Neural progenitor cell (in vitro differentiated cells): ENCODE measurements at regions not wholly inside any gene's neighbourhood (a gene's known extent, or its start where the extent isn't known, plus 50 kb on each side); places are given as distances from the start of the nearest gene placed in this dataset.

Experiments used
- DNase-seq: peaks from one replicate; pipeline ENCODE4 v3.0.0-alpha.2; 2016; ENCODE audit warnings: low spot score
- H2AFZ ChIP-seq: fragments of 200-600 bp; sonication (generic); replicated peaks from 2 replicates; pipeline ENCODE4 v1.6.1; 2016; ENCODE audit warnings: antibody characterized with exemption
- H3F3A ChIP-seq: fragments of 200-600 bp; sonication (generic); 2 replicates; pipeline ENCODE4 v1.6.1; 2016; ENCODE audit warnings: antibody characterized with exemption, low read depth
- H3K27ac ChIP-seq: fragments of 200-600 bp; sonication (generic); 2 replicates; pipeline ENCODE4 v1.5.1; 2016; ENCODE audit warnings: mild to moderate bottlenecking
- H3K27me3 ChIP-seq: fragments of 200-600 bp; sonication (generic); 2 replicates; pipeline ENCODE4 v1.6.1; 2016; ENCODE audit warnings: mild to moderate bottlenecking, moderate library complexity
- H3K36me3 ChIP-seq: fragments of 200-600 bp; sonication (generic); 2 replicates; pipeline ENCODE4 v1.5.1; 2016
- H3K4me1 ChIP-seq: fragments of 200-600 bp; sonication (generic); 2 replicates; pipeline ENCODE4 v1.6.1; 2016; ENCODE audit warnings: mixed run types
- H3K4me2 ChIP-seq: fragments of 200-600 bp; sonication (generic); 2 replicates; pipeline ENCODE4 v1.6.1; 2016
- H3K4me3 ChIP-seq: fragments of 200-600 bp; sonication (generic); 2 replicates; pipeline ENCODE4 v1.5.1; 2016
- H3K79me2 ChIP-seq: fragments of 200-600 bp; sonication (generic); 2 replicates; pipeline ENCODE4 v1.6.1; 2016; ENCODE audit warnings: low read depth
- H3K9ac ChIP-seq: fragments of 200-600 bp; sonication (generic); 2 replicates; pipeline ENCODE4 v1.6.1; 2016
- H3K9me3 ChIP-seq: fragments of 200-600 bp; sonication (generic); 2 replicates; pipeline ENCODE4 v1.5.1; 2016; ENCODE audit warnings: low read depth
- H4K20me1 ChIP-seq: fragments of 200-600 bp; sonication (generic); 2 replicates; pipeline ENCODE4 v1.6.1; 2016; ENCODE audit warnings: low read depth
- H3K27ac Mint-ChIP-seq: 3 replicates; pipeline ENCODE4 v1.8.0; 2021; ENCODE audit warnings: mixed read lengths
- H3K27me3 Mint-ChIP-seq: 2 replicates; pipeline ENCODE4 v1.8.0; 2022; ENCODE audit warnings: low read depth, mild to moderate bottlenecking, inconsistent platforms, moderate library complexity, mixed read lengths; ENCODE audit not compliant: insufficient read depth
- H3K36me3 Mint-ChIP-seq: 3 replicates; pipeline ENCODE4 v1.8.0; 2021; ENCODE audit warnings: mixed read lengths
- H3K4me1 Mint-ChIP-seq: 3 replicates; pipeline ENCODE4 v1.8.0; 2021; ENCODE audit warnings: mixed read lengths
- H3K4me3 Mint-ChIP-seq: 3 replicates; pipeline ENCODE4 v1.8.0; 2021; ENCODE audit warnings: mild to moderate bottlenecking, moderate library complexity, mixed read lengths
- H3K9me3 Mint-ChIP-seq: 3 replicates; pipeline ENCODE4 v1.8.0; 2020; ENCODE audit warnings: mixed read lengths
- EZH2 ChIP-seq: fragments of 200-600 bp; sonication (generic); IDR thresholded peaks from 2 replicates; pipeline ENCODE4 v1.6.1; 2017; ENCODE audit warnings: antibody characterized with exemption, mild to moderate bottlenecking, moderate library complexity
- EZH2phosphoT487 ChIP-seq: fragments of 200-600 bp; sonication (generic); IDR thresholded peaks from 2 replicates; pipeline ENCODE4 v1.6.1; 2017; ENCODE audit warnings: antibody characterized with exemption
- TF ChIP-seq, protein P1 (sequence below): fragments of 200-600 bp; sonication (generic); IDR thresholded peaks from 2 replicates; pipeline ENCODE4 v1.5.1; 2017; ENCODE audit warnings: antibody characterized with exemption, mild to moderate bottlenecking

DNA sequence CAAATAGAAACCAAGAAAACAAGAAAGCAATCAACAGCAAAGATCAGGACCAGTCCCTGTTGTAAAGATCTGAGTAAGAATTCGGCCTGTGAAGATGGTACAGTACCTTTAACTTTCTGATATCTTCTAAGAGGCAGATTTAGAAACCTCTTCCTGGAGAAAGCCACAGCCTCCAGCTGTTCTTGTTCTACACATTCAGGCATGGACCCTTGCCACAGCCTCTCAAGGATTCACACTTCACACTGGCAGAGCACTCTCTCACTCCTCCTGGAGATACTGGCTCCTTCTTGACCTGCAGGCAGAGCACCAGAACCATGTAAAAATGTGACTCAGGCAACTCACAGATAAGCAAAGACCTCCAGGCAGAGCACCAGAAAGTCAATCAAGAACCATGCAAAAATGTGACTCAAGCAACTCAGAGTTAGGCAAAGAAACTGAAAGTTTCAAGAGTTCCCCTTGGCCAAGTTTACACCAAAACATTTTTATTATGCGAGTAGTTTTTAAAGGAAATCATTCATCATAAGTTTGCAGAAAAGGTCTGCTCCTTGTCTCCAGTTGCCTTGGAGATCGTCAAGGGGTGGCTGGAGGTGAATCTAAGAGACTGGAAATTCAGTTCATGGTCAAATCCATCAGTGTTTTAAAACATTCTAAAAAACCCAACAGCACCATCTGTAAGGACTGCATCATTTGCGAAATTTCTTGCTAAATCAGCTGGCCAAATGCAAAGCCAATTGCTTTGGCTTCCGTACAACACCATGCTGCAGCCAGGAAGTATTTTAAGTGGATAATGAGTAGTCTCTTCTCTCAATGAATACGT is 119.3 kb upstream of the MDM1 start:
- no peak overlapping the region for H2AFZ ChIP-seq
- H3K27me3 Mint-ChIP-seq = peaks cover 5% of the 10 kb centered on the region

DNA sequence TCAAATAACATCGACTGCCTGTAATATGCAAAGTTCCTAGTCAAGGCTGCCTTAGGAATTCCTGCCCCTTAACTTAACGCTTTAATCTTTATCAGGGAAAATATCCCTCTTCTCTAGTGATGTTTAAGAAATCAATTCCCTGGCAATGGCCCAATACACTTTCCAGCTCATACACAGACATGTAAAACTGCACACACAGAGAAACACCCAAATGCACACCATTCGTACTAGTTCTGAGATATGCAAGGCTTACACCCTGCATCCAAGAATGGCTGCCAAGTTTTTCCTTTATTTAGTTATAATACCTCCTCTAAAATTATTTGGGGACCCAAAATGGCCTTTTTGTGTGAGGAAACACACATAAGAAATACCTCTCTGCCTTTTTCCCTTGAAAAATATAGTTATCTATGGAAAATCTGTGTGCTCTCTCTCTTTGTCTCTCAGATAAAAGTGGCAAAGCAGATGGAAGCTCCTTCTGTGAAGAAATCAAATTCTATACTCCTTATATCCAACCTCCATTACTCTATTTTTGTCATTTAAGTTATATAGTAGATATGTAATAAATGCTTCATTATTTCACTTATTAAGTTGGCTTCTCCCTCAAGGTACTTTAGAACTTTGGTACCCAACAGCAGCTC is 120.0 kb upstream of the MDM1 start:
- no peak overlapping the region for H3K9ac ChIP-seq
- no peaks in the 10 kb centered on the region for H3K36me3 ChIP-seq
- no peak overlapping the region for H3K27ac ChIP-seq
- Mint-ChIP-seq H3K27me3 (peaks cover 5% of the 10 kb centered on the region), H3K4me1 (peaks cover 31% of the 10 kb centered on the region), H3K4me3 (no peak overlapping the region), H3K27ac (no peak overlapping the region), H3K9me3 (peaks cover 8% of the 10 kb centered on the region), H3K36me3 (no peaks in the 10 kb centered on the region)
- no peak for DNase-seq
- H4K20me1 ChIP-seq = no peaks in the 10 kb centered on the region
- peaks cover 41% of the 10 kb centered on the region for H3K4me1 ChIP-seq
- H3K4me3 ChIP-seq = no peak overlapping the region
- H3F3A ChIP-seq = peaks cover 8% of the 10 kb centered on the region
- TF ChIP-seq, protein P1, sequence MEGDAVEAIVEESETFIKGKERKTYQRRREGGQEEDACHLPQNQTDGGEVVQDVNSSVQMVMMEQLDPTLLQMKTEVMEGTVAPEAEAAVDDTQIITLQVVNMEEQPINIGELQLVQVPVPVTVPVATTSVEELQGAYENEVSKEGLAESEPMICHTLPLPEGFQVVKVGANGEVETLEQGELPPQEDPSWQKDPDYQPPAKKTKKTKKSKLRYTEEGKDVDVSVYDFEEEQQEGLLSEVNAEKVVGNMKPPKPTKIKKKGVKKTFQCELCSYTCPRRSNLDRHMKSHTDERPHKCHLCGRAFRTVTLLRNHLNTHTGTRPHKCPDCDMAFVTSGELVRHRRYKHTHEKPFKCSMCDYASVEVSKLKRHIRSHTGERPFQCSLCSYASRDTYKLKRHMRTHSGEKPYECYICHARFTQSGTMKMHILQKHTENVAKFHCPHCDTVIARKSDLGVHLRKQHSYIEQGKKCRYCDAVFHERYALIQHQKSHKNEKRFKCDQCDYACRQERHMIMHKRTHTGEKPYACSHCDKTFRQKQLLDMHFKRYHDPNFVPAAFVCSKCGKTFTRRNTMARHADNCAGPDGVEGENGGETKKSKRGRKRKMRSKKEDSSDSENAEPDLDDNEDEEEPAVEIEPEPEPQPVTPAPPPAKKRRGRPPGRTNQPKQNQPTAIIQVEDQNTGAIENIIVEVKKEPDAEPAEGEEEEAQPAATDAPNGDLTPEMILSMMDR = no peak
- TF ChIP-seq EZH2phosphoT487 (no peak), EZH2 (no peak)
- H3K4me2 ChIP-seq = no peak overlapping the region
- H3K79me2 ChIP-seq = no peaks in the 10 kb centered on the region
- H3K9me3 ChIP-seq = no peaks in the 10 kb centered on the region
- no peaks in the 10 kb centered on the region for H3K27me3 ChIP-seq
- no peak overlapping the region for H2AFZ ChIP-seq

More for the DNA sequence above, 119.3 kb upstream of the MDM1 start:
- Histone ChIP-seq H3K4me2 (no peak overlapping the region), H3F3A (peaks cover 15% of the 10 kb centered on the region), H3K9me3 (no peaks in the 10 kb centered on the region), H3K4me1 (peaks cover 44% of the 10 kb centered on the region), H3K27ac (no peak overlapping the region), H3K27me3 (no peaks in the 10 kb centered on the region), H3K9ac (no peak overlapping the region), H4K20me1 (no peaks in the 10 kb centered on the region), H3K79me2 (no peaks in the 10 kb centered on the region), H3K36me3 (no peaks in the 10 kb centered on the region), H3K4me3 (no peak overlapping the region)
- Mint-ChIP-seq H3K9me3 (peaks cover 8% of the 10 kb centered on the region), H3K4me3 (no peak overlapping the region), H3K4me1 (peaks cover 36% of the 10 kb centered on the region), H3K27ac (no peak overlapping the region), H3K36me3 (no peaks in the 10 kb centered on the region)
- DNase-seq = no peak
- TF ChIP-seq EZH2phosphoT487 (no peak), EZH2 (no peak)
- TF ChIP-seq, protein P1 = no peak

DNA sequence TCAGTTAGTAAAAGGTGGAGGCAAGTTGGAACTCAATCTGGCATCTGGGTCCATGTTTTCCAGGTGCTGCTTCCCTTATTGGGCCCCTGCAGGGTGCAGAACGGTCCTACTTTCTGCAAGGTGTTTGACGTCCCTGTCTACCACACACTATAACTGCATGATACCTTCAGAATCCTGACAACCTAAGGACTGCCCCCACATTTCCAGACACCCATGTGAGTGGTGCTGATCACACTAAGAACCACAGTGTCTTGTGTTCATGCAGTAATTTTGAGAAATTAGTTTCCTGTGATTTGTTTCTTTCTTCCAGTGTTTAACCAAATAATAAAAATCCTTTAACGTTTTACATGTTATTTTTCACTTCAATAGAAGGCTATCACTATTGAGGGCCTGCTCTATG is 121.1 kb upstream of the MDM1 start:
- Mint-ChIP-seq H3K27ac (no peak overlapping the region), H3K4me3 (no peak overlapping the region), H3K36me3 (no peaks in the 10 kb centered on the region), H3K27me3 (peaks cover 5% of the 10 kb centered on the region), H3K4me1 (peaks cover 22% of the 10 kb centered on the region), H3K9me3 (peaks cover 11% of the 10 kb centered on the region)
- H3K4me1 ChIP-seq = peaks cover 32% of the 10 kb centered on the region
- H2AFZ ChIP-seq = no peak overlapping the region
- no peak for TF ChIP-seq EZH2
- TF ChIP-seq EZH2phosphoT487 = no peak
- H3F3A ChIP-seq = no peaks in the 10 kb centered on the region
- H3K36me3 ChIP-seq = no peaks in the 10 kb centered on the region
- no peak overlapping the region for H3K4me3 ChIP-seq
- H3K4me2 ChIP-seq = no peak overlapping the region
- no peaks in the 10 kb centered on the region for H4K20me1 ChIP-seq
- H3K79me2 ChIP-seq = no peaks in the 10 kb centered on the region
- H3K9ac ChIP-seq = no peak overlapping the region
- no peak overlapping the region for H3K27ac ChIP-seq
- no peak for DNase-seq
- no peaks in the 10 kb centered on the region for H3K9me3 ChIP-seq
- no peaks in the 10 kb centered on the region for H3K27me3 ChIP-seq

DNA sequence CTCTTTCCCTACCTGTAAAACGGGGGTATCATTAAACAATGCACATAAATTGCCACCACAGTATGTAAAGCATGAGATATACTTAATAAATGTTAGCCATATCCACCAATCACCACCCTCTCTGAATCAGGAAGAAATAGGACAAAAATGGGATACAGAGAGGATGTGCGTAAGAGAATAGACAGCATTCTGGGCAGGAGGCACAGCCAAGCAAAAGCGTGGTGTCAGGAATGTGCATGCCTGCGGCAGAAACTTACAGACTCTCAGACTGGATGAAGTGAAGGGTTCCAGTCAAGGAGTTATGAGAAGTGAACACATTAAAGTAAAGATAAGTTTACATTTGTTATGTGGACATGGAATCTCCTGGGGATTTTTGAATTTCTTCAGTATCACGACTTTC is 121.7 kb upstream of the MDM1 start:
- H3K27ac ChIP-seq = no peak overlapping the region
- H3K4me3 ChIP-seq = no peak overlapping the region
- H3K4me1 Mint-ChIP-seq = peaks cover 22% of the 10 kb centered on the region
- no peaks in the 10 kb centered on the region for H3K36me3 ChIP-seq
- H3K4me1 ChIP-seq = peaks cover 32% of the 10 kb centered on the region
- no peak overlapping the region for H3K4me2 ChIP-seq
- peak overlapping the region; percentile 36 for H2AFZ ChIP-seq
- no peaks in the 10 kb centered on the region for H3K79me2 ChIP-seq
- no peaks in the 10 kb centered on the region for H3K27me3 ChIP-seq
- DNase-seq = no peak
- no peaks in the 10 kb centered on the region for H3K36me3 Mint-ChIP-seq
- no peak overlapping the region for H3K9ac ChIP-seq
- peaks cover 5% of the 10 kb centered on the region for H3K27me3 Mint-ChIP-seq
- H3F3A ChIP-seq = no peaks in the 10 kb centered on the region
- peaks cover 11% of the 10 kb centered on the region for H3K9me3 Mint-ChIP-seq
- TF ChIP-seq, protein P1 = no peak
- TF ChIP-seq EZH2 = no peak
- no peak for TF ChIP-seq EZH2phosphoT487
- no peaks in the 10 kb centered on the region for H3K9me3 ChIP-seq
- H4K20me1 ChIP-seq = no peaks in the 10 kb centered on the region
- H3K4me3 Mint-ChIP-seq = no peak overlapping the region
- H3K27ac Mint-ChIP-seq = no peak overlapping the region
